Progenitor cell of endocrine pancreas (in vitro differentiated cells): ENCODE measurements at regions not wholly inside any gene's neighbourhood (a gene's known extent, or its start where the extent isn't known, plus 50 kb on each side); places are given as distances from the start of the nearest gene placed in this dataset.

Source experiments
- DNase-seq: peaks from one replicate; pipeline ENCODE4 v3.0.0; 2021; ENCODE audit warnings: low spot score; ENCODE audit not compliant: unreplicated experiment
- H3K27ac Mint-ChIP-seq: 2 replicates; pipeline ENCODE4 v1.8.0; 2021; ENCODE audit warnings: mild to moderate bottlenecking, moderate library complexity, mixed read lengths
- H3K27me3 Mint-ChIP-seq: 2 replicates; pipeline ENCODE4 v1.8.0; 2021; ENCODE audit warnings: mixed read lengths
- H3K36me3 Mint-ChIP-seq: 2 replicates; pipeline ENCODE4 v1.8.0; 2022; ENCODE audit warnings: mixed read lengths; ENCODE audit not compliant: insufficient read depth
- H3K4me1 Mint-ChIP-seq: 2 replicates; pipeline ENCODE4 v1.8.0; 2021; ENCODE audit warnings: low read depth, mixed read lengths
- H3K4me3 Mint-ChIP-seq: 2 replicates; pipeline ENCODE4 v1.8.0; 2021; ENCODE audit warnings: low read depth, mild to moderate bottlenecking, moderate library complexity, mixed read lengths
- H3K9me3 Mint-ChIP-seq: 2 replicates; pipeline ENCODE4 v1.8.0; 2021; ENCODE audit warnings: low read depth, mixed read lengths
- TF ChIP-seq, protein P1 (sequence below): fragments of 200-600 bp; sonication (generic); IDR thresholded peaks from one replicate; pipeline ENCODE4 v1.5.0; 2021; ENCODE audit warnings: antibody characterized with exemption, mild to moderate bottlenecking; ENCODE audit not compliant: unreplicated experiment

DNA sequence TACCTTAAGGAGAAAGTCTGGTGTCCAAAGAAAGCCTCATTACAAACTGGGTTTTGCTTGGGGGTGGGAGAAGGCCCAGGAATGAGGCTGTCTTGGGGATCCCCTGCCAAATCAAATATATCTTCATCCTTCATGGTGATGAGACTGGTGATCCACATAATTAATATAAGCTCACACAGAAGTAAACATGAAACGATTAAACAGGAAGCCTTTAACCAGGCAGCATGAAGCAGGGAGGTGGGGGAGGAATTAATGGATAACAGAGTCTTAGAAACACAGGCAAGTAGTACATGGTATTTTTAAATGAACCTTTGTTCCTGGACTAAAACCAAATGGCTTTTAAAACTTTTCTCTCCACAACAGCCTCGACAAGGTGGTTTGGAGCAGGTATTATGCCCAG, 437.5 kb downstream of the TFAP2A start:
- Mint-ChIP-seq H3K9me3 (no peaks in the 10 kb centered on the region), H3K27me3 (no peaks in the 10 kb centered on the region), H3K4me3 (no peak overlapping the region), H3K36me3 (no peaks in the 10 kb centered on the region), H3K27ac (peak overlapping the region; percentile 10), H3K4me1 (peaks cover 9% of the 10 kb centered on the region)
- no peak for DNase-seq
- TF ChIP-seq, protein P1, sequence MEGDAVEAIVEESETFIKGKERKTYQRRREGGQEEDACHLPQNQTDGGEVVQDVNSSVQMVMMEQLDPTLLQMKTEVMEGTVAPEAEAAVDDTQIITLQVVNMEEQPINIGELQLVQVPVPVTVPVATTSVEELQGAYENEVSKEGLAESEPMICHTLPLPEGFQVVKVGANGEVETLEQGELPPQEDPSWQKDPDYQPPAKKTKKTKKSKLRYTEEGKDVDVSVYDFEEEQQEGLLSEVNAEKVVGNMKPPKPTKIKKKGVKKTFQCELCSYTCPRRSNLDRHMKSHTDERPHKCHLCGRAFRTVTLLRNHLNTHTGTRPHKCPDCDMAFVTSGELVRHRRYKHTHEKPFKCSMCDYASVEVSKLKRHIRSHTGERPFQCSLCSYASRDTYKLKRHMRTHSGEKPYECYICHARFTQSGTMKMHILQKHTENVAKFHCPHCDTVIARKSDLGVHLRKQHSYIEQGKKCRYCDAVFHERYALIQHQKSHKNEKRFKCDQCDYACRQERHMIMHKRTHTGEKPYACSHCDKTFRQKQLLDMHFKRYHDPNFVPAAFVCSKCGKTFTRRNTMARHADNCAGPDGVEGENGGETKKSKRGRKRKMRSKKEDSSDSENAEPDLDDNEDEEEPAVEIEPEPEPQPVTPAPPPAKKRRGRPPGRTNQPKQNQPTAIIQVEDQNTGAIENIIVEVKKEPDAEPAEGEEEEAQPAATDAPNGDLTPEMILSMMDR = no peak

DNA sequence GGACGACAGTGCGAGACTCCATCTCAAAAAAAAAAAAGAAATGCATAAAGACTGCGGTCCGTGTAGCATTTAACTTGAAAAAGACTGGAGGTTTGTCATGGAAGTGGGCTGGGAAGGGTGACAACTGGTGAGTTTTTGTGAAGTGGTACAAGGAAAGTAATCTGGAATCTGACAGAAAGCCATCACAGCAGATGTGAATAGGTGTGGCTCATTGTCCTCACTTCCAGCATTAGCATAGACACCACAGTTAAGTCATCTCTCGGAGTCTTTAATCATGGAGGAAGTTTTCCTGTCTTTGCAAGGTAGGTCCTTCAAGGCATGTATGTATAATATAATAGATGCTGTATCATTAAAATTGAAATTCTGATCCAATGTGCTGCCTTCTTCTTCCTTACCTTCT, 453.2 kb downstream of the TFAP2A start:
- no peaks in the 10 kb centered on the region for H3K9me3 Mint-ChIP-seq
- DNase-seq = no peak
- H3K27me3 Mint-ChIP-seq = no peaks in the 10 kb centered on the region
- no peaks in the 10 kb centered on the region for H3K4me1 Mint-ChIP-seq
- H3K27ac Mint-ChIP-seq = no peak overlapping the region
- TF ChIP-seq, protein P1 = no peak
- no peaks in the 10 kb centered on the region for H3K36me3 Mint-ChIP-seq
- H3K4me3 Mint-ChIP-seq = no peak overlapping the region

DNA sequence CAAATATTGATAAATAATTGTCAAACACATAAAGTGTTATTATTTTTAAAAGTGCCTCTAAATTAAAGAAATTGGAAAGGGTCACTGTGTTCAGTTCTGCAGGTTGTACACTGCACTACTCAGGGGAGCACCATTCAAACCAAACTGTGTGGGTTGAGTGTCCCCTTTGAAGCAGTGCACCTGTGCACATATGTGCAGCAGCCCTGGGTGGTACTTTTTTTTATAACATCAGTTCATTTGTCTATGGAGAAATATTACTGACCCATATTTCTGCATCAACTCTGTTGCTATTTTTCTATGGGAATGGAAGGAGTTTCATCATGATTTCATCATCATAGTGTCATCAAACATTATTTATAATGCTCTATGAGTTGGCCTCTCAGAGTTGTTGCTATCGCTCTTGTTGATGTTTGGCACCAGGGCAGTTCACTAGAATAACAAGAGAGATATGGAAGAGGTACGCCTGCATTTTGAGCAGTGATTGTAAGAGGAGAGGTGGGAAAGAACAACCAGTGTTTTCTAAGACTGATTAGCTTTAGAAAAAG, 457.6 kb downstream of the TFAP2A start:
- TF ChIP-seq, protein P1 = no peak
- Mint-ChIP-seq H3K27ac (no peak overlapping the region), H3K27me3 (no peaks in the 10 kb centered on the region), H3K36me3 (no peaks in the 10 kb centered on the region), H3K4me3 (no peak overlapping the region), H3K9me3 (no peaks in the 10 kb centered on the region), H3K4me1 (no peaks in the 10 kb centered on the region)
- DNase-seq = no peak

DNA sequence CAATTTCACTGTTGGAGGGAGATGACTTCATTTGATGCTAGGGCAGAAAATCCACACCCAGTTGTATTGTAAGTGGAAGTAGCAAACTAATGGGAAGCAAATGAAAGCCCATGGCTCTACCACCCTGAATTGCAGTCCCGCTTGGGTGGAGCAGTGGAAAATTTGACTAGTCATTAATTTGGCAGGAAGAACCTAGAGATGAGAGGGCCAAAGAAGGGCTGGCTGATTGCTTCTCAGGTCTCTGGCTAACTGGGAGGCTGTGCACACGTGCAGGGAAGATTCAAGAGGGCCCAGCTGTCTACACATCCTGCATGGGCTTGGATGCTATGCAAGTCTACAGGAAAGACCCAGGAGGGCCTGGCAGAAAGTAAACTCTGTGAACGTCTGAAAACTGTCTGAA, 466.2 kb downstream of the TFAP2A start:
- TF ChIP-seq, protein P1 = no peak
- no peak for DNase-seq
- H3K27me3 Mint-ChIP-seq = no peaks in the 10 kb centered on the region
- H3K4me1 Mint-ChIP-seq = no peaks in the 10 kb centered on the region
- no peaks in the 10 kb centered on the region for H3K36me3 Mint-ChIP-seq
- no peaks in the 10 kb centered on the region for H3K9me3 Mint-ChIP-seq
- H3K4me3 Mint-ChIP-seq = no peak overlapping the region
- H3K27ac Mint-ChIP-seq = no peak overlapping the region

DNA sequence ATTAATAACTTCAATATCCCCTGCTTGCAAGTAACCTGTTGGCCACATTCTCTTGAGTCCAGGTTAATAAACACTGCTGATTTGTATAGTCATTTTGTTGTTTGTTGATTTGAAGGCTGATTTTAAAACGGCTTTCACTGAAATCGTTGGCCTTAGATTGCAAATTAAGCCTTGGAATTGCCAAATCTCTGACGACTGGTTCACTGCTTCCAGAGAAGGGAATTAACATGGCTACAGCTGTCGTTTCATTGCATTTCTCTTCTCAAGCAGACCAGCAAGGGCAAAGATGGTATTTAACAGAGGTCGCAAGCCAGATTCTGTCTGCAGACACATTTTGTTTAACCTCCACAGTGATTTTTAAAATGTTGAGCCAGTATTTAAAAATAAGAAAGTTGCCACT, 470.9 kb downstream of the TFAP2A start:
- Mint-ChIP-seq H3K27ac (no peak overlapping the region), H3K27me3 (no peaks in the 10 kb centered on the region), H3K4me1 (no peaks in the 10 kb centered on the region), H3K4me3 (no peak overlapping the region), H3K36me3 (no peaks in the 10 kb centered on the region), H3K9me3 (peaks cover 3% of the 10 kb centered on the region)
- TF ChIP-seq, protein P1 = no peak
- DNase-seq = no peak
